ENCODE measurements at regions not wholly inside any gene's neighbourhood (a gene's known extent, or its start where the extent isn't known, plus 50 kb on each side); places are given as distances from the start of the nearest gene placed in this dataset.

- Mint-ChIP-seq H3K9me3 (ENCODE audit: unreplicated experiment) (no peaks in the 10 kb centered on the region), H3K36me3 (ENCODE audit: insufficient read depth, unreplicated experiment) (no peaks in the 10 kb centered on the region), H3K27me3 (ENCODE audit: insufficient read depth, unreplicated experiment) (peaks cover 23% of the 10 kb centered on the region), H3K4me3 (ENCODE audit: unreplicated experiment) (no peak overlapping the region), H3K4me1 (ENCODE audit: low read depth, unreplicated experiment) (no peaks in the 10 kb centered on the region), H3K27ac (ENCODE audit: unreplicated experiment) (no peak overlapping the region)
- no peak for DNase-seq
- ChIA-PET POLR2A (no interaction called here), CTCF (no interaction called here)
- Histone ChIP-seq H3K9me3 (no peaks in the 10 kb centered on the region), H3K27me3 (replicated peaks; ENCODE audit: control insufficient read depth, insufficient read depth, low read length) (peaks cover 6% of the 10 kb centered on the region), H3K4me3 (ENCODE audit: low read depth, low read length) (no peak overlapping the region), H3K4me1 (no peaks in the 10 kb centered on the region), H3K36me3 (ENCODE audit: control insufficient read depth, insufficient read depth, low read length) (no peaks in the 10 kb centered on the region)
- no TSS peak for BruUV-seq (replicated peaks)
- intact Hi-C loops (cut with micrococcal nuclease; ENCODE audit: unreplicated experiment): no loop called here
- no peak for TF ChIP-seq CTCF (IDR thresholded peaks at IDR 0.05; ENCODE audit: insufficient read depth in 1 of 2, low read depth in 1 of 2, low read length in 1 of 2, severe bottlenecking in 1 of 2, unreplicated experiment in 1 of 2)
These were observed 221.7 kb downstream of the PAX3 start for GRCh38 chr2:222076973-222077690.

- POLR2A ChIA-PET: no interaction called here
- no peak overlapping the region for H3K27ac Mint-ChIP-seq (ENCODE audit: unreplicated experiment)
- Histone ChIP-seq H3K4me3 (ENCODE audit: low read depth, low read length) (no peak overlapping the region), H3K9me3 (no peaks in the 10 kb centered on the region), H3K27me3 (replicated peaks; ENCODE audit: control insufficient read depth, insufficient read depth, low read length) (peaks cover 5% of the 10 kb centered on the region), H3K4me1 (no peaks in the 10 kb centered on the region), H3K36me3 (ENCODE audit: control insufficient read depth, insufficient read depth, low read length) (no peaks in the 10 kb centered on the region)
- no peak overlapping the region for H3K4me3 Mint-ChIP-seq (ENCODE audit: unreplicated experiment)
- H3K9me3 Mint-ChIP-seq (ENCODE audit: unreplicated experiment): no peaks in the 10 kb centered on the region
- TF ChIP-seq CTCF (IDR thresholded peaks at IDR 0.05; ENCODE audit: insufficient read depth in 1 of 2, low read depth in 1 of 2, low read length in 1 of 2, severe bottlenecking in 1 of 2, unreplicated experiment in 1 of 2): no peak
- H3K4me1 Mint-ChIP-seq (ENCODE audit: low read depth, unreplicated experiment): no peaks in the 10 kb centered on the region
- H3K36me3 Mint-ChIP-seq (ENCODE audit: insufficient read depth, unreplicated experiment): no peaks in the 10 kb centered on the region
- CTCF ChIA-PET: no interaction called here
- no TSS peak for BruUV-seq (replicated peaks)
- DNase-seq: no peak
- intact Hi-C loops (cut with micrococcal nuclease; ENCODE audit: unreplicated experiment): no loop called here
- H3K27me3 Mint-ChIP-seq (ENCODE audit: insufficient read depth, unreplicated experiment): peaks cover 25% of the 10 kb centered on the region
These were observed 224.1 kb downstream of the PAX3 start for GRCh38 chr2:222074674-222075073.

GRCh38 chr2:222071911-222072310 lies 226.9 kb downstream of the PAX3 start:
- Histone ChIP-seq H3K27me3 (replicated peaks; ENCODE audit: control insufficient read depth, insufficient read depth, low read length) (peaks cover 5% of the 10 kb centered on the region), H3K4me3 (ENCODE audit: low read depth, low read length) (no peak overlapping the region), H3K9me3 (no peaks in the 10 kb centered on the region), H3K4me1 (no peaks in the 10 kb centered on the region), H3K36me3 (ENCODE audit: control insufficient read depth, insufficient read depth, low read length) (no peaks in the 10 kb centered on the region)
- no peak for DNase-seq
- H3K4me1 Mint-ChIP-seq (ENCODE audit: low read depth, unreplicated experiment): no peaks in the 10 kb centered on the region
- H3K4me3 Mint-ChIP-seq (ENCODE audit: unreplicated experiment): no peak overlapping the region
- intact Hi-C loops (cut with micrococcal nuclease; ENCODE audit: unreplicated experiment): no loop called here
- BruUV-seq (replicated peaks): no TSS peak
- ChIA-PET CTCF (interaction anchor here (0.6 kb wide), 1 partner anchor 33 kb away, joined by 3 read pairs; no protein-coding TSS in a partner anchor), POLR2A (no interaction called here)
- H3K9me3 Mint-ChIP-seq (ENCODE audit: unreplicated experiment): no peaks in the 10 kb centered on the region
- no peaks in the 10 kb centered on the region for H3K36me3 Mint-ChIP-seq (ENCODE audit: insufficient read depth, unreplicated experiment)
- H3K27ac Mint-ChIP-seq (ENCODE audit: unreplicated experiment): no peak overlapping the region
- H3K27me3 Mint-ChIP-seq (ENCODE audit: insufficient read depth, unreplicated experiment): peaks cover 30% of the 10 kb centered on the region
- TF ChIP-seq CTCF (IDR thresholded peaks at IDR 0.05; ENCODE audit: insufficient read depth in 1 of 2, low read depth in 1 of 2, low read length in 1 of 2, severe bottlenecking in 1 of 2, unreplicated experiment in 1 of 2): no peak
